H1 (cell line): ENCODE measurements at regions not wholly inside any gene's neighbourhood (a gene's known extent, or its start where the extent isn't known, plus 50 kb on each side); places are given as distances from the start of the nearest gene placed in this dataset.

Experiments used
- CTCF ChIA-PET: fragments of 300-600 bp; sonication (Branson Sonifier 250); formaldehyde crosslinking; loops from one replicate; lab custom pipeline; 2021; ENCODE audit not compliant: partially characterized antibody; lab: Charles Lee
- POLR2A ChIA-PET: fragments of 300-600 bp; sonication (Branson Sonifier 250); formaldehyde crosslinking; loops from one replicate; lab custom pipeline; 2021; ENCODE audit warnings: inconsistent platforms; ENCODE audit not compliant: partially characterized antibody; lab: Charles Lee
- DNase-seq, 2 experiments: peaks; one replicate each; pipeline versions ENCODE4 v3.0.0 to v3.0.0-alpha.2; 2010 to 2022; ENCODE audit warnings: low spot score in 2 of 2, low read depth in 1 of 2, mixed read lengths in 1 of 2
- FAIRE-seq: peaks from 2 replicates; lab custom pipeline; 2011; peaks lifted over from hg19 to GRCh38; lab: Jason Lieb, UNC
- H2AFZ ChIP-seq: 2 replicates; pipeline ENCODE4 v1.8.1; 2012; ENCODE audit warnings: low read length, inconsistent platforms
- H2AK5ac ChIP-seq: 2 replicates; pipeline ENCODE4 v1.6.1; 2013; ENCODE audit warnings: low read depth, low read length
- H2BK120ac ChIP-seq: replicated peaks from 2 replicates; pipeline ENCODE3; 2013; ENCODE audit warnings: low read depth, low read length, inconsistent platforms
- H2BK12ac ChIP-seq: 2 replicates; pipeline ENCODE4 v1.6.1; 2013; ENCODE audit warnings: low read depth, low read length
- H2BK15ac ChIP-seq: 2 replicates; pipeline ENCODE4 v1.6.1; 2013; ENCODE audit warnings: low read length
- H2BK20ac ChIP-seq: 2 replicates; pipeline ENCODE4 v1.6.1; 2013; ENCODE audit warnings: low read length
- H2BK5ac ChIP-seq: 2 replicates; pipeline ENCODE4 v1.6.1; 2013; ENCODE audit warnings: low read depth, low read length
- H3K14ac ChIP-seq: 2 replicates; pipeline ENCODE4 v1.6.1; 2013; ENCODE audit warnings: inconsistent platforms; ENCODE audit not compliant: insufficient read length
- H3K18ac ChIP-seq: 2 replicates; pipeline ENCODE4 v1.6.1; 2013; ENCODE audit warnings: low read length; ENCODE audit errors: extremely low read depth
- H3K23ac ChIP-seq: 2 replicates; pipeline ENCODE4 v1.6.1; 2013; ENCODE audit warnings: inconsistent platforms; ENCODE audit not compliant: insufficient read length
- H3K23me2 ChIP-seq: 2 replicates; pipeline ENCODE4 v1.6.1; 2013; ENCODE audit warnings: low read depth, low read length
- H3K27ac ChIP-seq: 2 replicates; pipeline ENCODE4 v1.6.1; 2011; ENCODE audit warnings: low read depth, low read length, inconsistent platforms
- H3K27me3 ChIP-seq, 4 experiments: replicated peaks in 1 of 4; 1 replicate in 1 of 4; 2 replicates in 3 of 4; pipeline versions ENCODE4 v1.6.1 to v1.8.1; 2011 to 2013; ENCODE audit warnings: low read length in 3 of 4, mild to moderate bottlenecking in 3 of 4, inconsistent platforms in 2 of 4, mixed read lengths in 2 of 4, moderate library complexity in 1 of 4; ENCODE audit not compliant: control insufficient read depth in 3 of 4, insufficient read depth in 3 of 4; ENCODE audit errors: extremely low read depth in 1 of 4
- H3K36me3 ChIP-seq, 4 experiments: 2 replicates each; pipeline versions ENCODE4 v1.6.1 to v1.8.1; 2011 to 2013; ENCODE audit warnings: mild to moderate bottlenecking in 4 of 4, low read length in 3 of 4, moderate library complexity in 2 of 4, control low read depth in 1 of 4, inconsistent platforms in 1 of 4; ENCODE audit not compliant: insufficient read depth in 4 of 4, control insufficient read depth in 2 of 4
- H3K4ac ChIP-seq: replicated peaks from 2 replicates; pipeline ENCODE3; 2013; ENCODE audit warnings: low read length, low read depth, mixed read lengths, inconsistent platforms; ENCODE audit not compliant: insufficient read length
- H3K4me1 ChIP-seq, 4 experiments: replicated peaks in 1 of 4; 1 replicate in 1 of 4; 2 replicates in 3 of 4; pipeline versions ENCODE4 v1.6.1 to v1.8.1; 2011 to 2013; ENCODE audit warnings: low read length in 3 of 4, inconsistent platforms in 2 of 4, mixed read lengths in 1 of 4; ENCODE audit not compliant: insufficient read depth in 4 of 4, control insufficient read depth in 3 of 4
- H3K4me2 ChIP-seq, 2 experiments: 2 replicates each; pipeline versions ENCODE4 v1.6.1 to v1.8.1; 2011 to 2013; ENCODE audit warnings: low read depth in 2 of 2, low read length in 2 of 2, control low read depth in 1 of 2, inconsistent platforms in 1 of 2, mild to moderate bottlenecking in 1 of 2; ENCODE audit not compliant: insufficient read depth in 1 of 2
- H3K4me3 ChIP-seq, 4 experiments: fragments of 200-600, 300-600 bp in 1 of 4; sonication (generic), shearing (Covaris generic), sonication (Bioruptor Twin) in 1 of 4; 2 replicates each; pipeline versions ENCODE4 v1.5.1 to v1.8.1; 2011 to 2016; ENCODE audit warnings: low read length in 4 of 4, low read depth in 3 of 4, control low read depth in 2 of 4, inconsistent platforms in 2 of 4, mild to moderate bottlenecking in 2 of 4, mixed read lengths in 1 of 4, moderate library complexity in 1 of 4; ENCODE audit not compliant: insufficient read depth in 2 of 4; ENCODE audit errors: extremely low read depth in 1 of 4
- H3K56ac ChIP-seq: replicated peaks from 2 replicates; pipeline ENCODE3; 2013; ENCODE audit warnings: low read depth, mild to moderate bottlenecking, mixed read lengths, low read length, inconsistent platforms; ENCODE audit not compliant: insufficient read length
- H3K79me1 ChIP-seq: 2 replicates; pipeline ENCODE4 v1.6.1; 2013; ENCODE audit warnings: low read depth, low read length, control low read depth
- H3K79me2 ChIP-seq, 2 experiments: 2 replicates each; pipeline versions ENCODE4 v1.6.1 to v1.8.1; 2012 to 2013; ENCODE audit warnings: low read length in 2 of 2, mild to moderate bottlenecking in 2 of 2, inconsistent platforms in 1 of 2; ENCODE audit not compliant: insufficient read depth in 2 of 2, control insufficient read depth in 1 of 2
- H3K9ac ChIP-seq, 4 experiments: replicated peaks in 1 of 4; 1 replicate in 1 of 4; 2 replicates in 3 of 4; pipeline versions ENCODE4 v1.6.1 to v1.8.1; 2011 to 2013; ENCODE audit warnings: low read depth in 3 of 4, low read length in 3 of 4, control low read depth in 2 of 4, mild to moderate bottlenecking in 2 of 4, moderate library complexity in 2 of 4, inconsistent platforms in 1 of 4; ENCODE audit errors: extremely low read depth in 1 of 4
- H3K9me3 ChIP-seq, 2 experiments: 2 replicates each; pipeline versions ENCODE4 v1.6.1 to v1.8.1; 2012 to 2013; ENCODE audit warnings: mild to moderate bottlenecking in 2 of 2, moderate library complexity in 2 of 2, control low read depth in 1 of 2, inconsistent platforms in 1 of 2, low read depth in 1 of 2, low read length in 1 of 2, mixed read lengths in 1 of 2; ENCODE audit not compliant: insufficient read depth in 2 of 2
- H4K20me1 ChIP-seq, 2 experiments: replicated peaks in 1 of 2; 2 replicates each; pipeline versions ENCODE3 to v1.8.1; 2011 to 2013; ENCODE audit warnings: inconsistent platforms in 2 of 2, low read length in 2 of 2, mild to moderate bottlenecking in 1 of 2; ENCODE audit not compliant: insufficient read depth in 2 of 2, control insufficient read depth in 1 of 2
- H4K5ac ChIP-seq: 2 replicates; pipeline ENCODE4 v1.6.1; 2013; ENCODE audit warnings: low read length, low read depth, mixed read lengths, inconsistent platforms; ENCODE audit not compliant: insufficient read length
- H4K8ac ChIP-seq: 2 replicates; pipeline ENCODE4 v1.8.0; 2013; ENCODE audit warnings: mild to moderate bottlenecking, moderate library complexity, low read length, inconsistent platforms; ENCODE audit not compliant: insufficient read depth; ENCODE audit errors: extremely low read depth
- H4K91ac ChIP-seq: replicated peaks from 2 replicates; pipeline ENCODE3; 2013; ENCODE audit warnings: low read length, mixed read lengths, inconsistent platforms; ENCODE audit not compliant: insufficient read length
- CTBP2 ChIP-seq: IDR thresholded peaks from 2 replicates; pipeline ENCODE4 v1.7.0; 2011; ENCODE audit warnings: borderline replicate concordance, mild to moderate bottlenecking, moderate library complexity, mixed read lengths, low read length; ENCODE audit not compliant: insufficient read depth, insufficient read length
- KDM4A ChIP-seq: IDR thresholded peaks from one replicate; pipeline ENCODE4 v1.7.1; 2012; ENCODE audit warnings: low read depth, mild to moderate bottlenecking, moderate library complexity, low read length, inconsistent platforms; ENCODE audit not compliant: severe bottlenecking
- POLR2A ChIP-seq, 2 experiments: IDR thresholded peaks; 1 replicate in 1 of 2; 2 replicates in 1 of 2; pipeline ENCODE4 v1.6.1; 2011; ENCODE audit warnings: low read depth in 2 of 2, low read length in 2 of 2, mild to moderate bottlenecking in 2 of 2; ENCODE audit errors: control extremely low read depth in 1 of 2
- RNF2 ChIP-seq: fragments of 200-900, 300-1000 bp; sonication (generic); IDR thresholded peaks from 2 replicates; pipeline ENCODE4 v1.7.1; 2016; ENCODE audit warnings: borderline replicate concordance, low read depth, mild to moderate bottlenecking, antibody characterized with exemption, low read length; ENCODE audit not compliant: poor library complexity, severe bottlenecking; ENCODE audit errors: missing control alignments
- SIX5 ChIP-seq: IDR thresholded peaks from 2 replicates; pipeline ENCODE4 v1.6.1; 2011; ENCODE audit warnings: mild to moderate bottlenecking, low read depth, low read length
- SP2 ChIP-seq: IDR thresholded peaks from 2 replicates; pipeline ENCODE4 v1.6.1; 2012; ENCODE audit warnings: mild to moderate bottlenecking, low read length, inconsistent platforms
- TAF1 ChIP-seq: IDR thresholded peaks from 2 replicates; pipeline ENCODE4 v1.6.1; 2011; ENCODE audit warnings: mild to moderate bottlenecking, low read depth, low read length
- ZNF274 ChIP-seq: IDR thresholded peaks from 2 replicates; pipeline ENCODE4 v1.7.0; 2012; ENCODE audit warnings: low read length, borderline replicate concordance; ENCODE audit errors: extremely low read depth
- WGBS, 2 experiments: shearing (Covaris generic) in 1 of 2; methylation state at CpG; one replicate each; pipeline versions ENCODE4 v1.1.6 to v1.1.7; 2013 to 2015; ENCODE audit warnings: low lambda C conversion rate in 2 of 2, mixed read lengths in 2 of 2, inconsistent platforms in 1 of 2, low coverage in 1 of 2, missing lambda C conversion rate in 1 of 2; ENCODE audit not compliant: insufficient replicate concordance in 2 of 2, insufficient coverage in 1 of 2, insufficient read length in 1 of 2; ENCODE audit errors: extremely low coverage in 1 of 2, missing lambda C conversion rate in 1 of 2; 5-methylcytosine and 5-hydroxymethylcytosine counted together

DNA sequence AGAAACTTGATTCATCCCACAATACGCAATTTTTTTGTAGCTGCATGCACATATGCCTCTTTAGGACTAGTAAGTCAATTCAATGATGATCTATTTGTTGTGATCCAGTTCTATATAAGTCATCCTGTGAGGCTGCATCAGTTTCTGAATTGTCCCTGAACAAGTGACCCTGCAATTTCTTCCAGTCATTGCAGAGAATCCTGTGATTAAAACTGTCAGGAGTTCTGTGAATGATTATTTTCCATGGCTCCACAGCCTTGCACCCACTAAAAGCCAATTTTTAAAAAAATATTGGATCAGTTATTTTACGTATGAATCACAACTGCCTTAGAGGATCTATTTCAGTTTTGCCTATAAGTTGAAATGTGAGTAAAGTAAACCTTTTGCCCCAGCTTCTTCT is 1585.0 kb upstream of the ACVR2A start:
- H3K9ac ChIP-seq, result no peak overlapping the region
- no peak for TF ChIP-seq RNF2
- TF ChIP-seq POLR2A (IDR thresholded peaks at IDR 0.05; ENCODE audit: control extremely low read depth in 1 of 2, low read depth in 2 of 2, low read length in 2 of 2), result no peak
- TF ChIP-seq TAF1, result no peak
- no peak for TF ChIP-seq KDM4A
- no peak for TF ChIP-seq ZNF274
- TF ChIP-seq CTBP2, result no peak
- TF ChIP-seq SP2, result no peak
- no peak for TF ChIP-seq SIX5
- TF ChIP-seq, all 59 proteins: peak for 0
- no peak overlapping the region for H3K27ac ChIP-seq
- ChIA-PET CTCF (no interaction called here), POLR2A (no interaction called here)
- H3K4me2 ChIP-seq, result no peak overlapping the region
- no peaks in the 10 kb centered on the region for H4K20me1 ChIP-seq
- no peaks in the 10 kb centered on the region for H3K9me3 ChIP-seq
- H2BK15ac ChIP-seq, result no peak overlapping the region
- no peak overlapping the region for H3K14ac ChIP-seq
- no peak overlapping the region for H2AFZ ChIP-seq
- H3K4me1 ChIP-seq, result no peaks in the 10 kb centered on the region
- no peak overlapping the region for H2BK5ac ChIP-seq
- no peak overlapping the region for H3K4me3 ChIP-seq
- FAIRE-seq (no peak), DNase-seq (no peak)
- H3K23me2 ChIP-seq, result no peaks in the 10 kb centered on the region
- H4K5ac ChIP-seq, result no peak overlapping the region
- no peaks in the 10 kb centered on the region for H3K36me3 ChIP-seq
- H2BK12ac ChIP-seq, result no peak overlapping the region
- H3K27me3 ChIP-seq, result no peaks in the 10 kb centered on the region
- H3K56ac ChIP-seq, result no peak overlapping the region
- no peaks in the 10 kb centered on the region for H3K79me1 ChIP-seq
- no peak overlapping the region for H4K91ac ChIP-seq
- H3K18ac ChIP-seq, result no peak overlapping the region
- no peak overlapping the region for H2BK120ac ChIP-seq
- H3K79me2 ChIP-seq, result no peaks in the 10 kb centered on the region
- WGBS, 2 experiments, result 90% methylated on average over 2 of the region's 2 CpGs; no CpG with 5 or more reads in 1 of the 2 experiments
- H2BK20ac ChIP-seq, result no peak overlapping the region
- no peak overlapping the region for H3K4ac ChIP-seq
- H3K23ac ChIP-seq, result no peak overlapping the region
- no peak overlapping the region for H2AK5ac ChIP-seq
- no peak overlapping the region for H4K8ac ChIP-seq
